B cell (primary cell): ENCODE measurements at regions not wholly inside any gene's neighbourhood (a gene's known extent, or its start where the extent isn't known, plus 50 kb on each side); places are given as distances from the start of the nearest gene placed in this dataset.

ENCODE experiments used
- CTCF ChIP-seq: fragments of 200-600 bp; IDR thresholded peaks from one replicate; pipeline ENCODE4 v1.8.0; 2022; ENCODE audit warnings: antibody characterized with exemption, mild to moderate bottlenecking
- EZH2 ChIP-seq: IDR thresholded peaks from 2 replicates; pipeline ENCODE4 v1.6.1; 2012; ENCODE audit warnings: borderline replicate concordance, low read depth, mild to moderate bottlenecking, moderate library complexity, low read length; ENCODE audit not compliant: insufficient read depth, poor library complexity, severe bottlenecking

- TF ChIP-seq CTCF (no peak), EZH2 (no peak)
These were observed 65.7 kb upstream of the EPHA4 start for GRCh38 chr2:221637851-221638250.
